Thyroid gland (tissue), 4 donors: ENCODE measurements at regions not wholly inside any gene's neighbourhood (a gene's known extent, or its start where the extent isn't known, plus 50 kb on each side); places are given as distances from the start of the nearest gene placed in this dataset.

ENCODE experiments used
- DNase-seq, 2 donors: peaks; one replicate each; pipeline ENCODE4 v3.0.0-alpha.2; 2019
- H3K27ac ChIP-seq, 3 donors: fragments of 200-600 bp; sonication (generic); 1 replicate in 2 of 3; 2 replicates in 1 of 3; pipeline ENCODE4 v1.5.1; 2016 to 2019; ENCODE audit warnings: mild to moderate bottlenecking in 1 of 3, moderate library complexity in 1 of 3
- H3K27me3 ChIP-seq: fragments of 200-600 bp; sonication (generic); one replicate; pipeline ENCODE4 v1.5.1; 2019
- H3K36me3 ChIP-seq, 2 donors: fragments of 200-600 bp; sonication (generic); one replicate each; pipeline ENCODE4 v1.5.1; 2016 to 2019
- H3K4me1 ChIP-seq, 2 donors: fragments of 200-600 bp; sonication (generic); one replicate each; pipeline ENCODE4 v1.5.1; 2017 to 2019
- H3K4me3 ChIP-seq, 3 donors: fragments of 200-600 bp; sonication (generic); replicated peaks in 1 of 3; 1 replicate in 2 of 3; 2 replicates in 1 of 3; pipeline ENCODE4 v1.5.1; 2016; ENCODE audit warnings: mild to moderate bottlenecking in 1 of 3
- H3K9me3 ChIP-seq: fragments of 200-600 bp; sonication (generic); one replicate; pipeline ENCODE4 v1.5.1; 2017
- POLR2A ChIP-seq, 2 donors: fragments of 450-650 bp; IDR thresholded peaks; one replicate each; pipeline ENCODE4 v1.6.1; 2017; ENCODE audit warnings: antibody characterized with exemption in 2 of 2, mild to moderate bottlenecking in 2 of 2, moderate library complexity in 1 of 2
- WGBS, 2 donors: methylation state at CpG; one replicate each; pipeline ENCODE4 v1.1.5; 2017; 5-methylcytosine and 5-hydroxymethylcytosine counted together
- intact Hi-C: fragments of 100-400 bp; cut with DNase I; formaldehyde crosslinking; loops from one replicate; pipeline ENCODE4 v1.15.1; 2023
- TF ChIP-seq, protein P1 (sequence below), 6 experiments: fragments of 200-600 bp in 3 of 6; fragments of 450-650 bp in 3 of 6; sonication (generic) in 3 of 6; IDR thresholded peaks; one replicate each; pipeline ENCODE4 v1.5.1; 2016 to 2019; ENCODE audit warnings: antibody characterized with exemption in 6 of 6, mild to moderate bottlenecking in 2 of 6, inconsistent platforms in 1 of 6, moderate library complexity in 1 of 6

GRCh38 chr14:100419856-100420255, 96.7 kb downstream of the SLC25A47 start:
- TF ChIP-seq, protein P1, sequence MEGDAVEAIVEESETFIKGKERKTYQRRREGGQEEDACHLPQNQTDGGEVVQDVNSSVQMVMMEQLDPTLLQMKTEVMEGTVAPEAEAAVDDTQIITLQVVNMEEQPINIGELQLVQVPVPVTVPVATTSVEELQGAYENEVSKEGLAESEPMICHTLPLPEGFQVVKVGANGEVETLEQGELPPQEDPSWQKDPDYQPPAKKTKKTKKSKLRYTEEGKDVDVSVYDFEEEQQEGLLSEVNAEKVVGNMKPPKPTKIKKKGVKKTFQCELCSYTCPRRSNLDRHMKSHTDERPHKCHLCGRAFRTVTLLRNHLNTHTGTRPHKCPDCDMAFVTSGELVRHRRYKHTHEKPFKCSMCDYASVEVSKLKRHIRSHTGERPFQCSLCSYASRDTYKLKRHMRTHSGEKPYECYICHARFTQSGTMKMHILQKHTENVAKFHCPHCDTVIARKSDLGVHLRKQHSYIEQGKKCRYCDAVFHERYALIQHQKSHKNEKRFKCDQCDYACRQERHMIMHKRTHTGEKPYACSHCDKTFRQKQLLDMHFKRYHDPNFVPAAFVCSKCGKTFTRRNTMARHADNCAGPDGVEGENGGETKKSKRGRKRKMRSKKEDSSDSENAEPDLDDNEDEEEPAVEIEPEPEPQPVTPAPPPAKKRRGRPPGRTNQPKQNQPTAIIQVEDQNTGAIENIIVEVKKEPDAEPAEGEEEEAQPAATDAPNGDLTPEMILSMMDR (IDR thresholded peaks at IDR 0.05), result no peak
- TF ChIP-seq POLR2A (IDR thresholded peaks at IDR 0.05), result no peak
- no peak for DNase-seq
- no peak overlapping the region for H3K27ac ChIP-seq
- no peaks in the 10 kb centered on the region for H3K4me1 ChIP-seq
- H3K9me3 ChIP-seq, result no peaks in the 10 kb centered on the region
- no peaks in the 10 kb centered on the region for H3K36me3 ChIP-seq
- 92 to 96% methylated on average over 4 of the region's 4 CpGs for WGBS, 2 donors
- no peaks in the 10 kb centered on the region for H3K27me3 ChIP-seq
- H3K4me3 ChIP-seq, result no peak overlapping the region
- intact Hi-C loops, result no loop called here

DNA sequence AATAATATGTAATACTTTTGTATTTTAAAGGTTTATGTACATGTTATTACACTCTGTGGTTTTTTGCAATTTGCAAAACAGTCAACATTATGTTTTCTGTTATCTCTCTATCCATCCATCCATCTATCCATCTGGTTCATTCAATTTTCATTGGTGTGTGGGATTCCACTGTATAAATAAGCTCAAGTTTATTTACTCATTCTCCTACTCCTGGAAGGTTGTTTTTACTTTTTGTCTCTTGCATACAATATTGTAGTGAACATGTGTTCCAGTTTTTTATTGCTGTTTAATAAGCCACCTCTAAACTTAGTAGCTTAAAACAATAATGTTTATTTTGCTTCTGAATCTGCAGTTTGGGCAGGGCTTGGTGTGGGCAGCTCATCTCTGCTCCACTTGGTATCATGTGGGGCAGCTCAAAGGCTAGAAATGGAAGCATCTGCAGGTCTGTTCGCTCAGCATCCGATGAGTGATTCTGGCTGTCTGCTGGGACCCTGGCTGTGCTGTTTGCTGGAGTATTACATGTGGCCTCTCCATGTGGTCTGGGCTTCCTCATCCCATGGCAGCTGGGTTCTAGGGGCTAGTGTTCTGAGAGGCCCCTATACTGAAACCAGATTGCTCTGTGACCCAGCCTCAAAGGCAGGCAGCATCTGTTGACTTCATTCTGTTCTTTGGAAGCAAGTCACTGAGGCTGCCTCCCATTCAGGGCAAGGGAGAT, 98.8 kb downstream of the SLC25A47 start:
- Histone ChIP-seq H3K4me1 (no peaks in the 10 kb centered on the region), H3K27me3 (no peaks in the 10 kb centered on the region), H3K27ac (no peak overlapping the region), H3K4me3 (no peak overlapping the region), H3K36me3 (no peaks in the 10 kb centered on the region), H3K9me3 (no peaks in the 10 kb centered on the region)
- TF ChIP-seq POLR2A (IDR thresholded peaks at IDR 0.05), result no peak
- TF ChIP-seq, protein P1 (IDR thresholded peaks at IDR 0.05), result no peak
- WGBS, 2 donors, result 46% methylated on average over 2 of the region's 2 CpGs; no CpG with 5 or more reads in 1 of the 2 donors
- intact Hi-C loops, result no loop called here
- no peak for DNase-seq

DNA sequence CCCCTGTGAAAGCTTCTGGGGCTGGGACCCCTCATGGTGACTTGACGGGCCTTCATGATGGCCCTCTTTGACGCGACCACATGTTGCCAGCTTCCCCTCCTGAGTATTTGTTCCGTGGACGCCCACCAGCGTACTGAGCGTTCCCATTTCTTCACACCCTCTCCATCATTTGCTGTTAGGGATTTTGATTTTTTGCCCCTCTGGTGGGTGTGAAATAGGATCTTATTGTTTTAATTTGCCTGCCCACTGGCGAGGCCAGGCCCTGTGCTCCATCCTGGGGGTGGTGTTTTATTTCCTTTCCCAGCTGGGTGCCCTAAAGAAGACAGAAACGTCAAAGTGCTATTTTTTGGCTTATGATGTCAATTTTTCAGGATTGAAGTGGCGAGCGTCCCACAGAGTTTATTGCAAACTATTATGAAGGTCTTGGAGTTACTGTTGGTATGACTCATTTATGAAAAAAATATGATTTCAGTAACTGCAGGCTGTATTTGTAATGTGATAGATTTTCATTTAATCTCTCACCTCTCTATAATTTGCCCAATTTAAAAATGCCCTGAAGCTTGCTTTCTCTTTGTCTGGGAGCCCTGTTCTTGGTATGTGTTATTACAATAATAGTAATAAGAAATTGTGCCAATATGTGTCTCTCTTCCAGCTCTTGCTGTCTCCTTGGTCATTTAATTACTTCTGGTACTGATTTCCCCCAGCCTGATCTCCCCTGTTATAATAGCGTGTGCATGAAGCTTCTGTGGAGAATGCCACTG, 99.6 kb downstream of the SLC25A47 start:
- Histone ChIP-seq H3K36me3 (no peaks in the 10 kb centered on the region), H3K4me3 (no peak overlapping the region), H3K4me1 (no peaks in the 10 kb centered on the region), H3K9me3 (no peaks in the 10 kb centered on the region), H3K27me3 (no peaks in the 10 kb centered on the region), H3K27ac (no peak overlapping the region)
- 89 to 92% methylated on average over 12 of the region's 12 CpGs for WGBS, 2 donors
- intact Hi-C loops, result no loop called here
- DNase-seq, result no peak
- no peak for TF ChIP-seq POLR2A (IDR thresholded peaks at IDR 0.05)
- TF ChIP-seq, protein P1 (IDR thresholded peaks at IDR 0.05), result no peak

DNA sequence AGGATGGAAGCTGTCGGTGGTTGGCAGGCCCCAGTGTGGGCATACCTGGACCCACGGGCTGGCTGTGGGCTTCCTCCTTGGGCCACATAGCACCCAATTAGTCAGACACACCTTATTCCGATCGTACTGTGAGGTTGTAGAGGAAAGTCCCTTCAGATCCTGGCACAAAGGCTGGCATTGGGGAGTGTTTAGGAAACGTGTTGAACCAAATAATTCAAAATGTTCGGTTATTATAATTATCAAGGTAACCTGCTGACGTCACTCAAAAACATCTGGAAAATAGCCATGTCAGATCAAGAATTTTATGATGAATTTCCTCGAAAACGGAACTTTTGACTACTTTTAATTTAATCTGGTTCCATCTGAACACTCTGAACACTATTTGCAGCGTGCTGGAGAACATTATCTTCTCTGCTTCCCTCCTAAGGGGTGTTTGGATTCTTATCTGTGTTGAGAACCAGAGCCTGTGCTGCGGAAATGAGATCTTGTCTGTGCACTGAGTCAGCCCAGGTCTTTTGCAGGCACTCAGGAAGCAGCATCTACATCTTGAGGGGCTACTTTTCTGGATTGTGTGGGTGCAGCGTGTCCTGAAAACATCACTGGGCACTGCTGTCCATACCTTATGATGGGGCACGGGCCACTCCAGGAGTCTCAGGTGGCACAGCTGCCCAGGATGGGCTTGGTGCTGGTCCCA, 100.3 kb downstream of the SLC25A47 start:
- WGBS, 2 donors, result 94 to 95% methylated on average over 13 of the region's 13 CpGs
- no peak for DNase-seq
- no peaks in the 10 kb centered on the region for H3K9me3 ChIP-seq
- H3K4me1 ChIP-seq, result no peaks in the 10 kb centered on the region
- intact Hi-C loops, result no loop called here
- H3K27ac ChIP-seq, result no peak overlapping the region
- no peak overlapping the region for H3K4me3 ChIP-seq
- H3K36me3 ChIP-seq, result no peaks in the 10 kb centered on the region
- TF ChIP-seq, protein P1 (IDR thresholded peaks at IDR 0.05), result no peak
- no peak for TF ChIP-seq POLR2A (IDR thresholded peaks at IDR 0.05)
- H3K27me3 ChIP-seq, result no peaks in the 10 kb centered on the region
